SHP77 treated with DMSO at 0.1 percent for 48 hours (cell line): ENCODE measurements at regions not wholly inside any gene's neighbourhood (a gene's known extent, or its start where the extent isn't known, plus 50 kb on each side); places are given as distances from the start of the nearest gene placed in this dataset.
"Not testable (repeated sequence)": the region's sequence is repeated elsewhere in the genome, so short reads cannot be mapped to it uniquely, and the experiment has no call there.

Experiments
- DNase-seq: peaks from one replicate; lab custom pipeline; 2025; lab: John Stamatoyannopoulos, UW

DNA sequence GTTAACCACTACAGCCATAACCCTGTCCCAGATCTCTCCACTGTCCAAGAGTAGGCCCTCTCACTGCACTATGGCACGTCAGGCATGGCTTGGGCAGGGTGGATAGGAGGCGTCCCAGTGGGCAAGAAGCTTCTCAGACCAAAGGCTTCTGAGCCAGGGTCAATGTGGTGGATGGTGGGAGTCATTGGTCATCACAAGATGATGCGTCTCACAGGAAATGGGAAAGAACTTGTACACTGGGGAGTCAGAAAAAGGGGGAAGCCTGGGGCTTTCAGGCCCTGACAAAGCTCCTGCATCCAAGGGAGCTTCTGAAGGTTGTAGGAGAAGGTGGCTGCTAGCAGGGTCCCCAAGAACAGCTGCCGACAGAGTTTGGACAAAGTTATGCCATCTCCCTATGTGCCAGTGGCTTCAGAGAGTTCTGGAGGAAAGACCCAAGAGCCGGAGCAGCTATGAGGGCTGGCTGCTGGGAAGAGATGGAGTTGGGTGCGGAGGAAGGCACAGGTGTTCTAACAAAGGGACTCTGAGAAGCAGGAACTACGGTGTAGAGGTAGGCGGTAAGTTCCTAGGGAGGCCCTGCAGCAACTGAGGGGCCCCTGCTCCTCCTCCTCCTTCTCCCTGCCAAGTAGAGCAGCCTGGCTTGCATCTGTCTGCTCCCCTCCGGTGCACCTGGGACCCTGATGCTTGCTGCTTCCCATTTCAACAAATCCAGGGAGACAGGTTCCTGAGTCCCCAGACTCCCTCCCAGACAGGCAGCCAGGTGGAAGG is 81.1 kb downstream of the ARL6IP4 start:
- DNase-seq, result no peak

DNA sequence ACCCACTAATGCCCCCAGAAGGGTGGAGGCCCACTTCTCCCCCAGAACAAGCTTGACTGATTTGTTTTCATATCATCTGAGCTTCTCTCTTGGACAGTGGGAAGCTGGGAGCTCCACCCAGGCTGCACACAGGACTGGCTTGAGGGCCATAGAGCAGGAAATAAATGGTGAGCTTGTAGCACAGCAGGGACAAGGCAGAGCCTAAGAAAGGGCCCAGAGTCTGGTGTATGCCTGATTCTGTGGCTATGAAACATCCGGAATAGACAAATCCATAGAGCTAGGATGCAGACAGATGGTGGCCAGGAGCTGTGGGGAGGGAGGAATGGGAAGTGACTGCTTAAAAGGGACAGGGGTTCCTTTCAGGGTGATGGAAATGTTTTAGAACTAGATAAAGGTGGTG is 79.0 kb downstream of the ARL6IP4 start:
- no peak for DNase-seq

DNA sequence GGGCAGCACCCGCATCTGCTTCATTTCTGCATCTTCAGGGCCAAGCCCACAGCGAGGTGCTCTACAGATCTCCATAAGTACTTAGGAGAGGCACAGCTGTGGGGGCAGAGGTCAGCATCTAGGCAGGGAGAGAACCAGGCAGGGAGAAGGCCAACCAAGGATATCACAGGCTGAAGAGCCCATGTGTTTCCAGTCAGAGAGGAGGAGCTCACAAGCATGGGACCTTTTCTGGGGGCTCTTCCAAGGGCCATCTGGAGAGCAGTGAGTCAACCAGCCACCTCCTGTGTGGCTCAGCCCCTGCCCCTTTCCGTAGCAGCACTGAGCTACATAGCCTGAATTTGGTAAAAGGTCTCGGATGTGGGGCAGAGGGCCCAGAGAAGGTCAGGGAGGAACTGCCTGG is 78.5 kb downstream of the ARL6IP4 start:
- DNase-seq, result peak; percentile 14

DNA sequence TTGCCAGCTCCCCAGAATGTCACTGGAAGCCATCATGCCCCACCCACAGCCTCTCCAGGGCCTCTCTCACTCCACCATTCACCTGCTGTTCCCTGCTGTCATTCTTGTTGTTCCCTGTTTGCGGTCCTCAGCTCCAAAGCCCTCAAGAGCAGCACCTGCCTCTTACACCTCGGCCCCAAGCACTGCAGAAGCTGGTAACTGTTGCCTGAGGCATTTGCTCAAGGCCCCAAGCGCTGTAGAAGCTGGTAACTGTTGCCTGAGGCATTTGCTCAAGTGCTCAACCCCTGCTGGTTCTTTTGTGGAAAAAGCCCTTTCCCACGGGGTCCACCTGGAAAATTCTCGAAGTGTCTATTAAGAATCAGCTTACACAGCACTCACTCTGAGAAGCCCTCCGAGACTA is 78.0 kb downstream of the ARL6IP4 start:
- DNase-seq, result peak; percentile 70

DNA sequence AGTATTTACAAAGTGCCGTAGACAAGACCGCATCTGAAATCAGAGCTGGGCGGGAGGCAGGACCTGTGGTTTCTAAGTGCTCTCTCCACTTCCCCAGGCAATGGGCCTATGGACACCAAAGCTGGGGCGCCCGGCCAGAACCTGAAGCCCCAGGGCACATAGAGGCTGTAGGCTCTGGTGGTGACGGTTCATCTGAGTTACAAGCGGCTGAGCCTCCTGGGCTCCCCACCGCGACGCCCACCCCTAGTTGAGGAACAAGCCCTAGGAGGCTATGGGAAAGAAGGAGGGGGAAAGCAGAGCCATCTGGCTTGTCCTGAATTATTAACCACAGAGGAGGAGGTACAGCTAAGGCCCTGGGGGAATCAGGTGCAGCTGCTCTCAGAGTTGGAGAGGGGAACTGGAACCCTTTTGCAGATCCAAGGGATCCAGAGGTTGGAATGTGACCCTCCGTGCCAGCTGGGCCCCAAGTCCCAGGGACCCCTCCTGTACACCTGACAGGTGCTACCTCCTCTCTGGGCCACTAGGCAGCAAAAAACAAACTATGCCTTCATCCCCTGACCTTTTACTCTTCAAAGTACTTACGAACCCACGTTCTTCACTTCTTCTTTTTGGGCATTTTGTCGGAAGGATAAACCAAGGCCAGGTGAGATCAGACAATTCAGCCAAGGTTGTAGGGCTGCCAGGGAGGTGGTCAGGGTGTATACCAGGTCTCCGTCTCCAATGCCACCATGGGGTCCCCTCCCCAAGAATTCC is 77.2 kb downstream of the ARL6IP4 start:
- DNase-seq, result no peak

DNA sequence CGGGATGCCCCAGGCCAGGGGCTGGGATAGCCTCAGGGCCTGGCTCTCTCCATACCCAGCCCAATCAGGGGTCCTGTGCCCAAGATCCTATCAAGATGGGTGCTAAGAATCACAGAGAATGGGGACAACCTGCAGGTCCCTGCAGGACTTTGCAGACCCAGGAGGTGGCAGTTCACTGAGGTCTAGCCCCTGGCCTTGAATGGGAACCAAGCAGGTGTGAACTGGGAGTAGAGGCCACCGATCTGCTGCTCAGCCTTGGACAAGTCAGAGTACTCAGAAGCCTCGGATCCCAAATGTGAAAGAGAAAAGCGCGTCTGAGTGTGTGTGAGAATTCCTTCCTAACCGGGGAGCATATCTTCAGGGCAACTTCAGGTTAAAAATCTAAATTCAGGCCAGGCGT is 76.2 kb downstream of the ARL6IP4 start:
- no peak for DNase-seq

DNA sequence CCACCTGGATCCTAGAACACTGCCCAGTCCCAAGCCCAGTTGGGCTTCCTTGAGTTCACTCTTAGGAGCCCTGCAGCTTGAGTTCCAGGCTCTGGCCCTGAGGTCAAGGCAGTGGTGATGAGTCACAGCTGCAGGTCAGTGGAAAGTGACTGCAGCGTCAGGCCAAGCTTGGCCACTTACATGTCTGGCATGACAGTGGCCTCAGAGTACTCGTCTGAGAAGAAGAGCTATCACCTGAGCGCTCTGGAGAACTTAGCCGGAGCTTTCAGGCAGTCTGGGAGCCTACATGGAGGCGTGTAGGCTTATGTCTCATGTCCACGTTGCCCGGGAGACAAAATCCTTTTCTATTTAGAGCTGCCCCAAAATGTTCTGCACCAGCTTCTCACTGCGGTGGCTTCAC is 75.6 kb downstream of the ARL6IP4 start:
- no peak for DNase-seq

DNA sequence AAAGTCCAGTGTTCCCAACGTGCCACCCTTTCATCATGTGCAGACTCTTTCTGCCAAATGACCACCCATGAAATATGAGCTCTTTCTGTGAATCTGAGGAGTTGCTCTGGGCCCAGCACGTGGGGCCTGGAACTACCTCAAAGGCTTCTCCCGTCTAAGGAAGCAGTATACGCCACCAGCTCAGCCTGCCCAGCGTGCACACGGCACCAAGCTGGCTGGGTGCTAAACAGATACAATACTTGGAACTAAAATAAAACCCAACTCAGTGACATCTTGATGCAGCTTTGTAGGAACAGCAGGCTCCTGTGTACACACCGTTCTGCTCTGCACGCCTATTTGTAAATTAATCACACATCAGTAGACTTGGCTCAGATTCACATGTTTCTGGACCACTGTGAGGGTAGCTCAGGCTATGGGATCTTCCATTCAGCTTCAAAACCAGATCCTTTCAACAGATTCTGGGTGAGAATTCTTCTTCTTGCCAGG is 74.8 kb downstream of the ARL6IP4 start:
- DNase-seq, result peak; percentile 34

DNA sequence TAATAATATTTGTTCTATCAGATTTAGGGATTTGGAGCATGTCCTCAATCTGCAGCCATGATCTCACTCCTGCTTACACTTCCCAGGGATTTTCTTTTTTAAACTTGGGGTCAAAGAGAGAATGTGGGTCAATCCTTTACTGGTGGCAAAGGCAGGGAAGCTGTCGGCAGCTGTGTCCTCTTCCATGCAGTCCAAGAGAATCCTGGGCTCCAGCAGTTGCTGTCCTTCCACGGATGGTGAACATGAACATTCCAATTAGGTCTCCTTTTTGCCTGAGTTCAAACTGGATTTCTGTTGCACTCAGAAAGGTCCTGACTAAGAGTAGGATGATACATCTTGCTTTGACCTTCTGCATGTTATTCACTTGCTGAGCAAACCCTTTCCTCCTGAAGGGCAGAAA is 73.9 kb downstream of the ARL6IP4 start:
- no peak for DNase-seq

DNA sequence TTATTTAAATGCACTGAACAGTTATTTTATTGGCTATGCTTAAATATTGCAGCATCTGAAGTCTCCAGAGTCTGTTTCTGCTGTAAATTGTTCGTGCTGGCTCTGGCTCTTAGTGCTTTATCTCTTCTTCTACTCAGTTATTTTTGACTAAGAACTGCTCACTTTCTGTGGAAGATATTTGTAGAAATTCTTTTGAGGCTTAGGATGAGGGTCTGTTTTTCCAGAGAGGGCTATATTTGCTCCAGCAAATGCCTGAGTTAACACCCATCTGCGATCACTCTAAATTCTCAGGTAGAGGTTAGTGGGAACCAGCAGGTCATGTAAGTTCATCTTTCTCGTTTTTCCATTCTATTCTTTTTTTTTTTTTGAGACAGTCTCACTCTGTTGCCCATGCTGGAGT is 71.1 kb downstream of the ARL6IP4 start:
- no peak for DNase-seq

DNA sequence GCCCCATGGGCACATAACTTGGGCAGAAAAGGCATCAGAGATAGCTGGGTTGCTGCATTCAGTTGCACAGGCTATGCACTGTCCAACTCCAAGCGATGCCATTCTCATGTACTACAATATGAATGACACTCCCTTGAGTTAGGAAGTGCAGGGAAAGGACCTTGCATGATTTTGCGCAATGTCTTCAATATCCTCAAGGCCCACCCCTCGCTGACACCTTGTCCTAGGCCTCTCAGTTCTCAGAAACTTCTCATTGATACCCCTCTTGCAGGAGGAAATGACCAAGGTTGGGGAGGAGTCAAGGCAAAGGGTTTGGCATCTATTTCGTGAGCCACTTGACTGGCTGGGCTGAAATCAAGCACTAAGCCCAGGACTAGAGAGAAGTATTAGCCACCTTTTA is 70.4 kb downstream of the ARL6IP4 start:
- no peak for DNase-seq

DNA sequence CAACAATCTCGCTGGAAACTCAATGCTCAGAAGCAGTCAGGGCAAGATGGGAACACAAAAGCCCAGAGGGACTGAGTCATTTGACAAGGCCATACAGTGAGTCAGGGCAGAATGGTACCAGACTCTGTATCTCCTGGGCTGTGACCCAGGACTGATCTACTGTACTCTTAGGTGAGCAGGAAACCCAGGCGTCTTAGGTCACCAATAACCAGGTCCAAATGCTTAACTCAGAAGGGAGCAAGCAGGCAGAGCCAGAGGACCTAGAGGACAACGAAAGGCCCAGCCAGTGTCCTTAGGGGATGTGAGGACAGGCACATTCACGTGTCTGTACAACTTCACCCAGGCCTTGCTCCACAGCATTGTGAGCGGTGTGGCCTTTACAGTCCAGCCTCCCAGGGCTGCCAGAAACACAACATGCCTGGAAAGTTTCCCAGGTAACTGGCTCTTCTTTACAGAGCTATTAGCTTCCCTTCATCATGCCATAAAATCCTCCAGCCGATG is 69.9 kb downstream of the ARL6IP4 start:
- no peak for DNase-seq

DNA sequence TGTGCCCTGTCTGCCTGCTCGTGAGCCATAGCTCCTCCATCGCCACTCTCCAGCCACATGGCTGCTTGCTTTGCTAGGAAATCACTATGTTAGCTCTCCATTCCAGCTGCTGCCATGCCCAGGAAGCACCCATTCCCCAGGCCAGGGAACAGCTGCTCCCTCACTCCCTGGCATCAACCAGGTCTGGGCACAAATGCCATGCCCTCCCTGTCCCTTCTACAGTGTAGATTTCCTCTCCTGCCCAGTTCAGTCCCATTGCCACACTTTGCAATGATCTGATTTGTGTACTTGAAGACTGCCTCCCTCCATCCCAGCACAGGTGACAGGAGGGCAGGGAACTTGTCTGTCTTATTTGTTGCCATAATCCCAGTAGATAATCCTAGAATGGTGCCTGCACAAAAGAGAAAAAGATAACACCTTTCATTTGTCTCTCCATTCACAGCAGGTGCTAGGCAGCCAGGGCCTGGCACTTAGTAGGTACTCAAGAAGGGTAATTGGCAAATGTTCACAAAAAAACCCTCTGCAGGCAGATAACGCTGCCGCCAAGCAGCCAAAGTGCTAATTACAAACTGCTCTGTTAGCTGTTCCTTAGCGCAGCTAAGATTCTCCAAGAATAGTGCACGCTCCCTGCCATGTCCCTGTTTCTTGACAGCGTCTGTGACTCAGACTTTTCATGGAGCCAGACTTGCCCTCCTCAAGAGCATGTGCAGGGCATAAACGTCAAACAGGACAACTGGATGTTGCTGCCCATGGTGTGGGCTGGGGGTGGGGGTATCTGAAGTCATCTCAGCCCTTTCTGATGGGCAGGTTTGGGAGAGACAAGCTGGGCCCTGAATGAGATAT is 69.1 kb downstream of the ARL6IP4 start:
- no peak for DNase-seq

DNA sequence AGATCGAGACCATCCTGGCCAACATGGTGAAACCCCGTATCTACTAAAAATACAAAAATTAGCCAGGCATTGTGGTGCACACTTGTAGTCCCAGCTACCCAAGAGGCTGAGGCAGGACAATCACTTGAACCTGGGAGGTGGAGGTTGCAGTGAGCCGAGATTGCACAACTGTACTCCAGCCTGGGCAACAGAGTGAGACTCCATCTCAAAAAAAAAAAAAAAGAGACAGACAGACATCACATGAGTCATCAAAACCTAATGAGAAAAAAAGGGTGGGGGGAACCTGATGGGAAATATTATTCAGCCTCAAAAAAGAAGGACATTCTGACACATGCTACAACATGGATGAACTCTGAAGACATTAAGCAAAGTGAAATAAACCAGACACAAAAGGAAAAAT is 67.4 kb downstream of the ARL6IP4 start:
- not testable (repeated sequence) for DNase-seq

DNA sequence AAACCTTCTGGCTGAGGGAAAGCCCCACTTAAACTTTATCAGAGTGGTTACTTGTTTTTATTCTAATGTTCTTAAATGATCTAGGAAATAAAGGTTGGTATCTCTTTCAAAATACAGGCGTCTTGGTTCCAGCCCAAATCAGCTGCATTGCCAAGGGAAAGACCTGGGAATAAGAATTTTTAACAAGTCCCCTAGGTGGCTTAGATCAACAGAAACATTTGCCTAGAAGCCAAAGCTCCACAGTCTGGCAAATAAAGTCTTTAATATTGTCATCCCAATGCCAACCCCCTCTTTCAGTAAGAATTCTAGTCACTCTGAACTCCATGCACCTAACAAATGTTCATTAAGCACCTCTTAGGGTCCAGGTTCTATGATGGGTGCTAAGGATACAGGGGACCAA is 66.8 kb downstream of the ARL6IP4 start:
- DNase-seq, result no peak

DNA sequence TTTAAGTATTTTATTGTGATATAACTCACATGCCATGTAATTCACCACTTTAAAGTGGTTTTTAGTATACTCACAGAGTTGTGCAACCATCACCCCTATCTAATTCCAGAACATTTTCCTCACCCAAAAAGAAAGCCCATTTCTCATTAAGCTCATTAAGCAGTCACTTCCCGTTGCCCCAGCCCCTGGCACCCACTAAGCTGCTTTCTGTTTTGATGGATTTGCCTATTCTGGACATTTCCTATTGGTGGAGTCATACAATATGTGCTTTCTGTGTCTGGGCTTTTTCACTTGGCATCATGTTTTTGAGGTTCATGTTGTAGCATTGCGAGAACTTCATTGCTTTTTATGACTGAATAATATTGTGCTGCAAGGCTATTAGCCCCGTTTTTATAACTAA is 66.0 kb downstream of the ARL6IP4 start:
- no peak for DNase-seq

DNA sequence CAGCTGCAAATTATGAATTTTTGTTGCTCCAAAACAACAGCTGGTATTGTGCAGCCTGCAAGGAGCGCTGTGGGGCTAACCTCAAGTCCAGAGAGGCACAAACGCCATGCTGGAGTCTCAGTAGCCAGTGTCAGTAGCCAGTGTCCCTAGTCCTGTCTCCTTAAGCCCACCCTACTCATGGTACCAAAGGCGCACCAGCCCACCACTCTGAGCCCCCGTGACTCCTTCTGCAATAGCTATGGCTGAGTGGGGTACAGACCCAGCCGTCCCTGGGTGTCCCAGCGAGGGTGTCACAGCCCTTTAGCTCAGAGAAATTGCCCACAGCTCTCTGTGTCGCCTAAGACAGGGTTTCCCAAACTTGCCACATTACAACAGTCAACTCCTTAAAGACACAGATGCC is 65.2 kb downstream of the ARL6IP4 start:
- DNase-seq, result no peak

DNA sequence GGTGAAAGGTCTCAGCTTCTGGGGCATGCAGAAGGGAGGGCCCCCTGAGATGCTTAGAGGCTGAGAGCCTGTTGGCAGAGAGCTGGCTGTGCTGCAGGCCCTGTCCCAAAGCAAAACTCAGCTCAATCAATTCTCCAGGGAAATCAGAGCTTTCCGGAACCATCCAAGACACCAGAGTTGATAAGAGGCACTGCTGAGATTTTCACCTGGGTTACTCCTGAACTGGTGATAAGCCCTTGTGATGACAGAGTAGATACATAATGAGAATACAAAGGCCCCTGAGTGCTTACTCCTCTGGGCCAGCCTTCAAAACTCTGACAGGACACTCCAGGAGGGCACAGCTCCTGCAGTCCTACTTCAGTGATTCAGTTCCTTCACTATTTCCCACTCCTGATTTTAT is 63.9 kb downstream of the ARL6IP4 start:
- DNase-seq, result no peak

DNA sequence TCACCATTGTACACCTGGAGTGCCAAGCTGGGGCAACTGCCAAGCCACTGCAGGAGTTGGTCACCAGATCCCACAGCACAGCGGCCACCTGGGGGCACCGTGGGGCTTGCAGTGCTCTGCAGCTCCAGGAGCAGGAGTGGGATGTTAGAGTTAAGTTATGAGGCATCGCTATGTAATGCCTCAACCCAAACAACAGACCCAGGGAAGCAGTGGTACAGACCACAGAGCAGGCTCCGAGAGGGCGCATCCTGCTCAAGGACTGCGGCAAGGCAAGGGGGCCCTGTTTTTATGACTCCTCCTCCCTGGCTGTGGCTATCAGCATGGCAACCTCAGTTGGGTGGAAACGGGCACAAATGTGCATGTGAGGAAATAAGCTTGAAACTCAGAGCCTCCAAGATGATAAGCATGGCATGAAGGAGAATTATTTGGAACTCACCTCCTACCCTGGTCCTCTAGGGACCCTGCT is 63.1 kb downstream of the ARL6IP4 start:
- peak; percentile 21 for DNase-seq

DNA sequence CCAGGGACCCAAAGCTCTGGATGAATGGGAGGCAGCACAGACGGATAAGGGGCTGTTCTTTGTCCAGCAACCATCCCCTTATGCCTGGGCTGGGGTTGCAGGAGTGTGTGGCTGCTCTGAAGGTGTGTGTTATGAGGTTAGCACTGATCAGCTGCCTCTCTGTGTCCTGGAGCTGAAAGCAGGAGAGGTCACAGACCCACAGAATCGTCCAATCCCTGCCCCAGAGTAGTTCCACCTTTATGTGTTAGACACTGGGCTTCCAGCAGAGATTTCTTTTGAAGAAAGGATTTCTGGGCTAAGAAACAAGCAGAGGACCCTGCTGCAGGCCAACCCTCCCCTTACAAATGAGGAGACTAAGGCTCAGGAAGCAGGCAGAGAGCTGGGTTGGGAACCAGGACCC is 62.4 kb downstream of the ARL6IP4 start:
- DNase-seq, result no peak

DNA sequence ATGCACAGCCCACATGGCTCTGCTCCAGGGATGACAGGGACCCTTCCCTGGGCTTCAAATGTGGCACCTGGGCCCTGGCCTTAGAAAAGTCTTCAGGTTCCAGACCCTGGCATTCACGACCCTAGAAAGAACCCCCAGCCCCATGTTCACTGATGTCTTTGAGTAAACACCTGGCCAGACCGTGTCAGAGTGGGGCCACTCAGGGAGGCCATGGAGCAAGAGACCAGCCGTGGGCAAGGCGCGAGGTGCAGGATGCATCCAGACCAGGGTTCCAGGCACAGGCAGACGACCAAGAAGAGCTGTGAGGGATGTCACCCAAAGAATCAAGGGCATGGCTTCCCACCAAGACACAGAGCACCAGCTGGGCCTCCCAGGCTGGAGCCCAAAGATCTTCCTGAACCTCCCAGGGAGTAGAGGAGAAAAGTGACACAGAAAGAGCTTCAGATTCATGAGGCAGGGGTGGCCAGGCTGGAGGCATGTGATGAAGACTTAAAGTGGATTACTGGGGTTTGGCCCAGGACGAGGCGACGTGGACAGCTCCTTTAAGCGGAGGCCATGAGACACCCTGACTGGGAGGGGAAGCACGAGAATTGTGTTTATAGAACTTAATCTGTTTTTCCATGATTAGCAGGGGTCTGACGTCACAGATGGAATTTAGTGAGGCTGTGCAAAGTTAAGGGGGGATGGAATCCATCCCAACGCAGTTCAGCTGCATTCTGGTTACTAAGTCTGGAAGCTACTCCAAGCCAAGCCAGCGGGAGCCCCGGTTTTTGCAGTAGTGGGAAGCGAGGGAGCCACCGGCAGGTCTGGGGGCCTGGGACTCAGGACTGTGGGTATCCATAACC is 61.6 kb downstream of the ARL6IP4 start:
- no peak for DNase-seq
